HL-60 (cell line): ENCODE measurements at regions not wholly inside any gene's neighbourhood (a gene's known extent, or its start where the extent isn't known, plus 50 kb on each side); places are given as distances from the start of the nearest gene placed in this dataset.

Source experiments
- GABPA ChIP-seq: IDR thresholded peaks from 2 replicates; pipeline ENCODE4 v1.6.1; 2012; ENCODE audit warnings: low read depth
- POLR2AphosphoS5 ChIP-seq: IDR thresholded peaks from 2 replicates; pipeline ENCODE4 v1.6.1; 2012; ENCODE audit warnings: low read depth
- REST ChIP-seq: IDR thresholded peaks from 2 replicates; pipeline ENCODE4 v1.6.1; 2012; ENCODE audit warnings: low read depth; ENCODE audit not compliant: insufficient replicate concordance
- SPI1 ChIP-seq: IDR thresholded peaks from 2 replicates; pipeline ENCODE4 v1.6.1; 2012; ENCODE audit warnings: low read depth, mild to moderate bottlenecking, borderline replicate concordance
- TF ChIP-seq, protein P1 (sequence below): IDR thresholded peaks from one replicate; pipeline ENCODE4 v1.5.1; 2011; ENCODE audit warnings: low read length, control low read depth, inconsistent platforms; ENCODE audit not compliant: insufficient read depth

GRCh38 chr9:82443312-82443711, 454.7 kb downstream of the SPATA31D1 start:
- TF ChIP-seq, protein P1, sequence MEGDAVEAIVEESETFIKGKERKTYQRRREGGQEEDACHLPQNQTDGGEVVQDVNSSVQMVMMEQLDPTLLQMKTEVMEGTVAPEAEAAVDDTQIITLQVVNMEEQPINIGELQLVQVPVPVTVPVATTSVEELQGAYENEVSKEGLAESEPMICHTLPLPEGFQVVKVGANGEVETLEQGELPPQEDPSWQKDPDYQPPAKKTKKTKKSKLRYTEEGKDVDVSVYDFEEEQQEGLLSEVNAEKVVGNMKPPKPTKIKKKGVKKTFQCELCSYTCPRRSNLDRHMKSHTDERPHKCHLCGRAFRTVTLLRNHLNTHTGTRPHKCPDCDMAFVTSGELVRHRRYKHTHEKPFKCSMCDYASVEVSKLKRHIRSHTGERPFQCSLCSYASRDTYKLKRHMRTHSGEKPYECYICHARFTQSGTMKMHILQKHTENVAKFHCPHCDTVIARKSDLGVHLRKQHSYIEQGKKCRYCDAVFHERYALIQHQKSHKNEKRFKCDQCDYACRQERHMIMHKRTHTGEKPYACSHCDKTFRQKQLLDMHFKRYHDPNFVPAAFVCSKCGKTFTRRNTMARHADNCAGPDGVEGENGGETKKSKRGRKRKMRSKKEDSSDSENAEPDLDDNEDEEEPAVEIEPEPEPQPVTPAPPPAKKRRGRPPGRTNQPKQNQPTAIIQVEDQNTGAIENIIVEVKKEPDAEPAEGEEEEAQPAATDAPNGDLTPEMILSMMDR, result no peak
- TF ChIP-seq POLR2AphosphoS5 (no peak), REST (no peak), GABPA (no peak), SPI1 (no peak)
